Breast epithelium (tissue), 4 donors: ENCODE measurements at regions not wholly inside any gene's neighbourhood (a gene's known extent, or its start where the extent isn't known, plus 50 kb on each side); places are given as distances from the start of the nearest gene placed in this dataset.

Source experiments
- DNase-seq, 2 donors: peaks; one replicate each; pipeline ENCODE4 v3.0.0-alpha.2; 2019; ENCODE audit warnings: low spot score in 2 of 2
- H3K27ac ChIP-seq, 2 donors: fragments of 200-600 bp; sonication (generic) in 1 of 2; one replicate each; pipeline ENCODE4 v1.5.1; 2016 to 2019; ENCODE audit warnings: mild to moderate bottlenecking in 1 of 2
- H3K27me3 ChIP-seq, 2 donors: fragments of 200-600 bp; sonication (generic) in 1 of 2; one replicate each; pipeline versions ENCODE4 v1.5.1 to v1.6.0; 2017 to 2019; ENCODE audit warnings: control low read depth in 1 of 2, mild to moderate bottlenecking in 1 of 2
- H3K36me3 ChIP-seq: fragments of 200-600 bp; one replicate; pipeline ENCODE4 v1.5.1; 2019
- H3K4me1 ChIP-seq, 2 donors: fragments of 200-600 bp; sonication (generic); one replicate each; pipeline ENCODE4 v1.5.1; 2016 to 2019; ENCODE audit warnings: control low read depth in 1 of 2
- H3K4me3 ChIP-seq, 3 donors: fragments of 200-600 bp; sonication (generic); 1 replicate in 2 of 3; 2 replicates in 1 of 3; pipeline ENCODE4 v1.5.1; 2016 to 2019; ENCODE audit warnings: mild to moderate bottlenecking in 3 of 3, moderate library complexity in 2 of 3
- H3K9me3 ChIP-seq, 2 donors: fragments of 200-600 bp; sonication (generic) in 1 of 2; one replicate each; pipeline ENCODE4 v1.5.1; 2016 to 2019; ENCODE audit warnings: control low read depth in 1 of 2
- CTCF ChIP-seq, 3 donors: fragments of 450-650 bp; IDR thresholded peaks; one replicate each; pipeline ENCODE4 v1.5.1; 2016 to 2017; ENCODE audit warnings: antibody characterized with exemption in 3 of 3, mild to moderate bottlenecking in 3 of 3, moderate library complexity in 3 of 3
- POLR2A ChIP-seq: fragments of 450-650 bp; IDR thresholded peaks from one replicate; pipeline ENCODE4 v1.6.1; 2016; ENCODE audit warnings: antibody characterized with exemption, mild to moderate bottlenecking, moderate library complexity
- POLR2AphosphoS5 ChIP-seq, 3 donors: sonication (generic); formaldehyde crosslinking; IDR thresholded peaks; one replicate each; pipeline ENCODE4 v1.6.1; 2017; ENCODE audit warnings: antibody characterized with exemption in 3 of 3
- intact Hi-C: fragments of 100-400 bp; cut with DNase I; formaldehyde crosslinking; loops from one replicate; pipeline ENCODE4 v1.15.1; 2023; ENCODE audit warnings: low total_unique reads

GRCh38 chr6:94217836-94218235 is 798.5 kb upstream of the EPHA7 start:
- no peaks in the 10 kb centered on the region for H3K9me3 ChIP-seq
- DNase-seq, result no peak
- no peak overlapping the region for H3K4me3 ChIP-seq
- no peak overlapping the region for H3K27ac ChIP-seq
- intact Hi-C loops, result no loop called here
- TF ChIP-seq POLR2A, result no peak
- no peak for TF ChIP-seq CTCF (IDR thresholded peaks at IDR 0.05)
- no peak for TF ChIP-seq POLR2AphosphoS5 (IDR thresholded peaks at IDR 0.05)
- no peaks in the 10 kb centered on the region for H3K27me3 ChIP-seq
- H3K4me1 ChIP-seq, result no peaks in the 10 kb centered on the region
- peaks cover 5% of the 10 kb centered on the region for H3K36me3 ChIP-seq

GRCh38 chr6:94215552-94215951 is 796.2 kb upstream of the EPHA7 start:
- no peak overlapping the region for H3K27ac ChIP-seq
- intact Hi-C loops, result no loop called here
- TF ChIP-seq POLR2AphosphoS5 (IDR thresholded peaks at IDR 0.05) (no peak), CTCF (IDR thresholded peaks at IDR 0.05) (no peak), POLR2A (no peak)

GRCh38 chr6:94213226-94213625 is 793.9 kb upstream of the EPHA7 start:
- no peaks in the 10 kb centered on the region for H3K9me3 ChIP-seq
- H3K27me3 ChIP-seq, result no peaks in the 10 kb centered on the region
- H3K36me3 ChIP-seq, result peaks cover 5% of the 10 kb centered on the region
- no peak for DNase-seq
- TF ChIP-seq POLR2AphosphoS5 (IDR thresholded peaks at IDR 0.05) (no peak), POLR2A (no peak), CTCF (IDR thresholded peaks at IDR 0.05) (no peak)
- H3K27ac ChIP-seq, result no peak overlapping the region
- H3K4me3 ChIP-seq, result no peak overlapping the region
- no peaks in the 10 kb centered on the region for H3K4me1 ChIP-seq
- intact Hi-C loops, result no loop called here

More at GRCh38 chr6:94215552-94215951, 796.2 kb upstream of the EPHA7 start:
- no peak overlapping the region for H3K4me3 ChIP-seq
- H3K27me3 ChIP-seq, result no peaks in the 10 kb centered on the region
- no peaks in the 10 kb centered on the region for H3K9me3 ChIP-seq
- peaks cover 5% of the 10 kb centered on the region for H3K36me3 ChIP-seq
- no peak for DNase-seq
- H3K4me1 ChIP-seq, result no peaks in the 10 kb centered on the region

GRCh38 chr6:94196891-94197290 is 777.5 kb upstream of the EPHA7 start:
- DNase-seq, result no peak
- H3K4me1 ChIP-seq, result no peaks in the 10 kb centered on the region
- H3K27ac ChIP-seq, result no peak overlapping the region
- H3K36me3 ChIP-seq, result no peaks in the 10 kb centered on the region
- H3K4me3 ChIP-seq, result no peak overlapping the region
- no peaks in the 10 kb centered on the region for H3K9me3 ChIP-seq
- intact Hi-C loops, result no loop called here
- TF ChIP-seq POLR2AphosphoS5 (IDR thresholded peaks at IDR 0.05), result no peak
- H3K27me3 ChIP-seq, result no peaks in the 10 kb centered on the region

GRCh38 chr6:94190030-94190429 is 770.7 kb upstream of the EPHA7 start:
- Histone ChIP-seq H3K4me3 (no peak overlapping the region), H3K9me3 (peaks cover 3 to 5% of the 10 kb centered on the region in 2 donors), H3K36me3 (no peaks in the 10 kb centered on the region), H3K27me3 (no peaks in the 10 kb centered on the region), H3K4me1 (no peaks in the 10 kb centered on the region), H3K27ac (no peak overlapping the region)
- DNase-seq, result no peak
- intact Hi-C loops, result no loop called here
- TF ChIP-seq POLR2AphosphoS5 (IDR thresholded peaks at IDR 0.05) (no peak), POLR2A (no peak), CTCF (IDR thresholded peaks at IDR 0.05) (no peak)
